ENCODE measurements at regions not wholly inside any gene's neighbourhood (a gene's known extent, or its start where the extent isn't known, plus 50 kb on each side); places are given as distances from the start of the nearest gene placed in this dataset.
A peak's percentile ranks its signal among the peaks of the same experiment; 100 is the strongest.

DNA sequence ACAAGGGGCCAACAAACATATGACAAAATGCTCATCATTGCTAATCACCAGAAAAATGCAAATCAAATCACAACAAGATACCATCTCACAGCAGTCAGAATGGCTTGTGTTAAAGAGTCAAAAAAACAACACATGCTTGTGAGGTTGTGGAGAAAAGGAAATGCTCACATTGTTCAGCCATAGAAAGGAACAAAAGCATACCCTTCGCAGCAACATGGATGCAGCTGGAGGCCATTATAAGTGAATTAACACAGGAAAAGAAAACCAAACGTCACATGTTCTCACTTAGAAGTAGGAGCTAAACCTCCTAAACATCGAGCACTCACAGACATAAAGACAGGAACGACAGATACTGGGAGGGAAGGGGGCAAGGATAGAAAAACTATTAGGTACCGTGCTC, 678.4 kb upstream of the GRM7 start:
- Mint-ChIP-seq H3K36me3 (ENCODE audit: low read depth) (no peaks in the 10 kb centered on the region), H3K27ac (ENCODE audit: unreplicated experiment) (no peak overlapping the region)
- DNase-seq (ENCODE audit: low read depth, low spot score), result no peak

DNA sequence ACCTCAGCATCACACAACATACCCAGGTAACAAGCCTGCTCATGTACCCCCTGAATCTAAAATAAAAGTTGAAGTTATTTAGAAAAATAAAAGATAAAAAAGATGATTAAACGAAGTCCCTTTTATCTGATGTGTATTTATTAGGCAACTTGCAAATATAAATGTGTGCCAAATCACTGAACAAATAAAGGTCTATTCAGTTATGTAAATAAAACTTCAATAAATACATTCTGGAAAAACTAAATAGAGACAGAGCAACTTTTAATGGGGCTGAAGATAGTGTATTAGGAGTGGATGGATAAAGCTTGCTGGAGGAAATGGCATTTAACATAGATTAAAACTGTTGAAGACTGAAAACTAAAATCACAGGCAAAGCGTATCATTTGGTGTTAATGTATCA, 678.0 kb upstream of the GRM7 start:
- TF ChIP-seq, protein P1, sequence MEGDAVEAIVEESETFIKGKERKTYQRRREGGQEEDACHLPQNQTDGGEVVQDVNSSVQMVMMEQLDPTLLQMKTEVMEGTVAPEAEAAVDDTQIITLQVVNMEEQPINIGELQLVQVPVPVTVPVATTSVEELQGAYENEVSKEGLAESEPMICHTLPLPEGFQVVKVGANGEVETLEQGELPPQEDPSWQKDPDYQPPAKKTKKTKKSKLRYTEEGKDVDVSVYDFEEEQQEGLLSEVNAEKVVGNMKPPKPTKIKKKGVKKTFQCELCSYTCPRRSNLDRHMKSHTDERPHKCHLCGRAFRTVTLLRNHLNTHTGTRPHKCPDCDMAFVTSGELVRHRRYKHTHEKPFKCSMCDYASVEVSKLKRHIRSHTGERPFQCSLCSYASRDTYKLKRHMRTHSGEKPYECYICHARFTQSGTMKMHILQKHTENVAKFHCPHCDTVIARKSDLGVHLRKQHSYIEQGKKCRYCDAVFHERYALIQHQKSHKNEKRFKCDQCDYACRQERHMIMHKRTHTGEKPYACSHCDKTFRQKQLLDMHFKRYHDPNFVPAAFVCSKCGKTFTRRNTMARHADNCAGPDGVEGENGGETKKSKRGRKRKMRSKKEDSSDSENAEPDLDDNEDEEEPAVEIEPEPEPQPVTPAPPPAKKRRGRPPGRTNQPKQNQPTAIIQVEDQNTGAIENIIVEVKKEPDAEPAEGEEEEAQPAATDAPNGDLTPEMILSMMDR (conservative IDR thresholded peaks at IDR 0.05), result no peak
- Mint-ChIP-seq H3K36me3 (ENCODE audit: low read depth) (no peaks in the 10 kb centered on the region), H3K4me1 (peaks cover 15% of the 10 kb centered on the region), H3K27me3 (ENCODE audit: low read depth) (no peaks in the 10 kb centered on the region), H3K4me3 (no peak overlapping the region), H3K9me3 (no peaks in the 10 kb centered on the region), H3K27ac (ENCODE audit: unreplicated experiment) (no peak overlapping the region)
- DNase-seq (ENCODE audit: low read depth, low spot score), result no peak

More for the DNA sequence above, 678.4 kb upstream of the GRM7 start:
- H3K4me1 Mint-ChIP-seq, result peaks cover 15% of the 10 kb centered on the region
- H3K4me3 Mint-ChIP-seq, result no peak overlapping the region
- TF ChIP-seq, protein P1 (conservative IDR thresholded peaks at IDR 0.05), result no peak
- no peaks in the 10 kb centered on the region for H3K27me3 Mint-ChIP-seq (ENCODE audit: low read depth)
- no peaks in the 10 kb centered on the region for H3K9me3 Mint-ChIP-seq

DNA sequence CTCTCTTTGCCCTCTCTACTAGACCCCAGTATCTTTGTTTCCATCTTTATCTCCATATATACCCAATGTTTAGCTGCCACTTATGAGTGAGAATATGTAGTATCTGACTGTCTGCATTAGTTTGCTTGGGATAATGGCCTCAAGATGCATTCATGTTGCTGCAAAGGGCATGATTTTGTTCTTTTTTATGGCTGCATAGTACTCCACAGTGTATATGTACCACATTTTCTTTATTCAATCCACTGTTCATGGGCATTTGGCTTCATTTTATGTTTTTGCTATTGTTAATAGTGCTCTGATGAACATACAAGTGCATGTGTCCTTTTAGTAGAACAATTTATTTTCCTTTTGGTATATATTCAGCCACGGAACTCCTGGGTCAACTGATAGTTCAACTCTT, 671.5 kb upstream of the GRM7 start:
- H3K27me3 Mint-ChIP-seq (ENCODE audit: low read depth), result no peaks in the 10 kb centered on the region
- H3K4me1 Mint-ChIP-seq, result no peaks in the 10 kb centered on the region
- DNase-seq (ENCODE audit: low read depth, low spot score), result no peak
- peaks cover 3% of the 10 kb centered on the region for H3K9me3 Mint-ChIP-seq
- H3K36me3 Mint-ChIP-seq (ENCODE audit: low read depth), result no peaks in the 10 kb centered on the region
- TF ChIP-seq, protein P1 (conservative IDR thresholded peaks at IDR 0.05), result no peak
- no peak overlapping the region for H3K4me3 Mint-ChIP-seq
- no peak overlapping the region for H3K27ac Mint-ChIP-seq (ENCODE audit: unreplicated experiment)

DNA sequence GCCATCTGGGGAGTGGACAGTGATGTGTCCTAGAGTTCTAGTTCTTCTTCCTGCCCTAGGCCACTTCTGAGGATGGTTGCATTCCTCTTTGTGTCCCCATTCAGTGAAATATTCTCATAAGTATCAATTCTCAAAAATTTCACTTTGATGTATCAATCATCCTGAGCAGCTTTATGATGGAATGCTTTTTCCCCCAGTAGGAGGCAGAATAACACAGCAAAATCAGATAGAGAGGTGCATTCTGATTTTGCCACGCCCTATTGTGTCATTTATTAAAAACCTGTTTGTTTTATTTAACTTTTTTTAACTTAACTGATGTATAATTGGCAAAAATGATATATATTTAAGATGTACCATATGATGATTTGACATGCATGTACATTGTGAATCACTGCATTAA, 656.0 kb upstream of the GRM7 start:
- Mint-ChIP-seq H3K9me3 (no peaks in the 10 kb centered on the region), H3K27ac (ENCODE audit: unreplicated experiment) (no peak overlapping the region), H3K27me3 (ENCODE audit: low read depth) (no peaks in the 10 kb centered on the region), H3K4me3 (no peak overlapping the region), H3K4me1 (no peaks in the 10 kb centered on the region), H3K36me3 (ENCODE audit: low read depth) (no peaks in the 10 kb centered on the region)
- TF ChIP-seq, protein P1 (conservative IDR thresholded peaks at IDR 0.05), result peak; percentile 53
- DNase-seq (ENCODE audit: low read depth, low spot score), result no peak

DNA sequence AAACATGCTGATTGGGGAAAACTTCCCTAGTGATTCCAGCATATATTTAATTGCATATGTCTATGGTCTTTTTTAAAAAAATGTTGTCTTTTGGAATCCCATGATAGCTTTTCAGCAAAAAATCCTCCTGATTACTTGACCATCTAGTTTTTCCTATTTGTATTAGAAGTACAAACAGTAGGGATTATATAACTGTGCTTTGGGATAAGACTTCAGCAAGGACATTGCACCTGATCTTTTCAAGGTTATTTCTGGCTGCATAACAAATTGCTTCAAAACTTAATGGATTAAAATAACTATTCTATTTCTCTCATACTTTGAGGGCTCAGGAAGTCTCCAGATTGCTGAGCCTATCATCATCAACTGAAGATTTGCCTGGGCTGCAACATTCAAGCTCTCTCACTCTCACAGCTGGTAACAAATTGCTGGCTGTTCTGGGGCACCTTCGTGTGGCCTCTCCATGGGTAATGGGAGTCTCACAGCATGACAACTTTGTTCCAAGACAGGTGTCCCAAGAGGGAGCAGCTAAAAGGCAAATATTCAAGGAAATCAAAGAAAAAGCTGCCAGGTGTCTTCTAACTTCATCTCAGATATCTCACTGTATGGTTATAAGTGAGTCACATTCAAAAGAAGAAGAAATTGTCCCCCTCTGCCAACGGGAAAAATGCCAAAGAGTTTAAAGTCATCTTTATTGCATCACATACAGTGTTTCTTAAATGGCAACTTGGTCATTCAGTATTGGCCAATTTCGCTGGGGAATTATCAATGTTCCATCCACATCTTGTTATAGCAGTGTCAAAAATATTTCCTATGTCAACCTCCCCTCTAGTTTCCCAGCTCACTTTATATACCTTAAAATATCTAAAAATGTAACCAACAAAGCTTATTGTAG, 644.5 kb upstream of the GRM7 start:
- Mint-ChIP-seq H3K4me1 (no peaks in the 10 kb centered on the region), H3K36me3 (ENCODE audit: low read depth) (no peaks in the 10 kb centered on the region), H3K27ac (ENCODE audit: unreplicated experiment) (no peak overlapping the region), H3K27me3 (ENCODE audit: low read depth) (no peaks in the 10 kb centered on the region), H3K9me3 (no peaks in the 10 kb centered on the region), H3K4me3 (no peak overlapping the region)
- DNase-seq (ENCODE audit: low read depth, low spot score), result no peak
- TF ChIP-seq, protein P1 (conservative IDR thresholded peaks at IDR 0.05), result no peak

Measured in neural crest cell (in vitro differentiated cells).